ENCODE measurements at regions not wholly inside any gene's neighbourhood (a gene's known extent, or its start where the extent isn't known, plus 50 kb on each side); places are given as distances from the start of the nearest gene placed in this dataset.

- DNase-seq (ENCODE audit: low read depth) = no peak
- TF ChIP-seq CTCF (IDR thresholded peaks at IDR 0.05; ENCODE audit: low read length, missing control alignments) = no peak
These were observed 150.4 kb downstream of the DNAJB6 start for GRCh38 chr7:157487046-157487770.

DNA sequence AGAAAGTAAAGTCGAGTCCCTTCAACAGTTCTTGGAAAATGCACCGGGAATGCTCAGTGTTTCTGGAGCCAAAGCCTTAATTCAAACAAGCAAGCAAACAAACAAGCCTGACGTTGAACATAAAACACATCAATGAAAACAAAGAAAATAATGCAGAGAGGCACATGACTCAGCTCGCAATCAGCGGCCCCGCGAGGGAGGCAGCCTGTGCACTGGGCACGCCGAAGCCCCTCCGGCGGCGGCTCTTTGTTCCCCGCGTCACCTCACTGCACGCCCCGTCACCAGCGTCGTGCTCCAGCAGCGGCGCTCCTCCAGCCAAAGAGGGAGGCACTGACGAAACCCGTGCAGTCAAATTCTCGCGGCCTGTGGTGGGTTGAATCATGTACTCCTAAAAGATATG, 151.5 kb downstream of the DNAJB6 start:
- no peak for TF ChIP-seq CTCF (IDR thresholded peaks at IDR 0.05; ENCODE audit: low read length, missing control alignments)
- no peak overlapping the region for H3K4me3 ChIP-seq (replicated peaks; ENCODE audit: low read depth, low read length)
- no peak for DNase-seq (ENCODE audit: low read depth)

More at GRCh38 chr7:157487046-157487770, 150.4 kb downstream of the DNAJB6 start:
- H3K4me3 ChIP-seq (replicated peaks; ENCODE audit: low read depth, low read length) = no peak overlapping the region

- no peak for TF ChIP-seq CTCF (IDR thresholded peaks at IDR 0.05; ENCODE audit: low read length, missing control alignments)
- no peak for DNase-seq (ENCODE audit: low read depth)
- no peak overlapping the region for H3K4me3 ChIP-seq (replicated peaks; ENCODE audit: low read depth, low read length)
These were observed 152.2 kb downstream of the DNAJB6 start for GRCh38 chr7:157488966-157489365.
